Ishikawa (cell line): ENCODE measurements at regions not wholly inside any gene's neighbourhood (a gene's known extent, or its start where the extent isn't known, plus 50 kb on each side); places are given as distances from the start of the nearest gene placed in this dataset.

Source experiments
- FOXM1 ChIP-seq: IDR thresholded peaks from 2 replicates; pipeline ENCODE4 v1.6.1; 2012; ENCODE audit warnings: low read depth, borderline replicate concordance
- RAD21 ChIP-seq: IDR thresholded peaks from 2 replicates; pipeline ENCODE4 v1.6.1; 2012; ENCODE audit warnings: low read depth
- TAF1 ChIP-seq: IDR thresholded peaks from 2 replicates; pipeline ENCODE4 v1.6.1; 2012; ENCODE audit warnings: low read depth, mild to moderate bottlenecking
- TCF12 ChIP-seq: IDR thresholded peaks from 2 replicates; pipeline ENCODE4 v1.6.1; 2012; ENCODE audit warnings: low read depth
- TF ChIP-seq, protein P1 (sequence below): IDR thresholded peaks from 2 replicates; pipeline ENCODE4 v1.6.1; 2012; ENCODE audit warnings: low read depth, mild to moderate bottlenecking
- TF ChIP-seq, protein P2 (sequence below): IDR thresholded peaks from 2 replicates; pipeline ENCODE4 v1.6.1; 2012

DNA sequence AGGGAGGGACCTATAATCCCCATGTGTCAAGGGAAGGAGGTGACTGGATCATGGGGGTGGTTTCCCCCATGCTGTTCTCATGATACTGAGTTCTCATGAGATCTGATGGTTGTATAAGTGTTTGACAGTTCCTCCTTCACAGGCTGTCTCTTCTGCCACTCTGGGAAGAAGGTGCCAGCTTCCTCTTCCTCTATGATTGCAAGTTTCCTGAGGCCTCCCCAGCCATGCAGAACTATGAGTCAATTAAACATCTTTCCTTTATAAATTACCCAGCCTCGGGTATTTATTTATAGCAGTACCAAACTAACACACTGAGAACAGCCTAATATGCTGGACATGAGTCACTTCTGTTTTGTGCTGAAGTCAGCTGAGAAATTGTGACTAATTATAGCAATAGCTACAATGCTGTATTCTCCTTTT is 656.9 kb upstream of the CPEB2 start:
- no peak for TF ChIP-seq TAF1
- TF ChIP-seq RAD21, result no peak
- no peak for TF ChIP-seq TCF12
- TF ChIP-seq, protein P1, sequence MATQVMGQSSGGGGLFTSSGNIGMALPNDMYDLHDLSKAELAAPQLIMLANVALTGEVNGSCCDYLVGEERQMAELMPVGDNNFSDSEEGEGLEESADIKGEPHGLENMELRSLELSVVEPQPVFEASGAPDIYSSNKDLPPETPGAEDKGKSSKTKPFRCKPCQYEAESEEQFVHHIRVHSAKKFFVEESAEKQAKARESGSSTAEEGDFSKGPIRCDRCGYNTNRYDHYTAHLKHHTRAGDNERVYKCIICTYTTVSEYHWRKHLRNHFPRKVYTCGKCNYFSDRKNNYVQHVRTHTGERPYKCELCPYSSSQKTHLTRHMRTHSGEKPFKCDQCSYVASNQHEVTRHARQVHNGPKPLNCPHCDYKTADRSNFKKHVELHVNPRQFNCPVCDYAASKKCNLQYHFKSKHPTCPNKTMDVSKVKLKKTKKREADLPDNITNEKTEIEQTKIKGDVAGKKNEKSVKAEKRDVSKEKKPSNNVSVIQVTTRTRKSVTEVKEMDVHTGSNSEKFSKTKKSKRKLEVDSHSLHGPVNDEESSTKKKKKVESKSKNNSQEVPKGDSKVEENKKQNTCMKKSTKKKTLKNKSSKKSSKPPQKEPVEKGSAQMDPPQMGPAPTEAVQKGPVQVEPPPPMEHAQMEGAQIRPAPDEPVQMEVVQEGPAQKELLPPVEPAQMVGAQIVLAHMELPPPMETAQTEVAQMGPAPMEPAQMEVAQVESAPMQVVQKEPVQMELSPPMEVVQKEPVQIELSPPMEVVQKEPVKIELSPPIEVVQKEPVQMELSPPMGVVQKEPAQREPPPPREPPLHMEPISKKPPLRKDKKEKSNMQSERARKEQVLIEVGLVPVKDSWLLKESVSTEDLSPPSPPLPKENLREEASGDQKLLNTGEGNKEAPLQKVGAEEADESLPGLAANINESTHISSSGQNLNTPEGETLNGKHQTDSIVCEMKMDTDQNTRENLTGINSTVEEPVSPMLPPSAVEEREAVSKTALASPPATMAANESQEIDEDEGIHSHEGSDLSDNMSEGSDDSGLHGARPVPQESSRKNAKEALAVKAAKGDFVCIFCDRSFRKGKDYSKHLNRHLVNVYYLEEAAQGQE, result no peak
- no peak for TF ChIP-seq FOXM1
- TF ChIP-seq, protein P2, sequence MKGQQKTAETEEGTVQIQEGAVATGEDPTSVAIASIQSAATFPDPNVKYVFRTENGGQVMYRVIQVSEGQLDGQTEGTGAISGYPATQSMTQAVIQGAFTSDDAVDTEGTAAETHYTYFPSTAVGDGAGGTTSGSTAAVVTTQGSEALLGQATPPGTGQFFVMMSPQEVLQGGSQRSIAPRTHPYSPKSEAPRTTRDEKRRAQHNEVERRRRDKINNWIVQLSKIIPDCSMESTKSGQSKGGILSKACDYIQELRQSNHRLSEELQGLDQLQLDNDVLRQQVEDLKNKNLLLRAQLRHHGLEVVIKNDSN, result no peak
